PFSK-1 (cell line): ENCODE measurements at regions not wholly inside any gene's neighbourhood (a gene's known extent, or its start where the extent isn't known, plus 50 kb on each side); places are given as distances from the start of the nearest gene placed in this dataset.

Source experiments
- FOXP2 ChIP-seq: optimal IDR thresholded peaks from 2 replicates; pipeline ENCODE3; 2011; ENCODE audit warnings: borderline replicate concordance, control low read depth, inconsistent platforms; ENCODE audit not compliant: insufficient read depth; ENCODE audit errors: extremely low read length, extremely low read depth
- POLR2AphosphoS5 ChIP-seq: IDR thresholded peaks from 2 replicates; pipeline ENCODE4 v1.6.1; 2012; ENCODE audit warnings: low read depth, mild to moderate bottlenecking, control low read depth, low read length, moderate library complexity
- REST ChIP-seq, 2 experiments: IDR thresholded peaks; 2 replicates each; pipeline versions ENCODE4 v1.6.1 to v1.8.0; 2011 to 2012; ENCODE audit warnings: low read depth in 2 of 2, low read length in 2 of 2, control low read depth in 1 of 2, inconsistent platforms in 1 of 2, mild to moderate bottlenecking in 1 of 2, moderate library complexity in 1 of 2; ENCODE audit not compliant: insufficient read depth in 1 of 2
- SIN3A ChIP-seq: IDR thresholded peaks from 2 replicates; pipeline ENCODE4 v1.6.1; 2012; ENCODE audit warnings: mild to moderate bottlenecking, low read length, moderate library complexity, borderline replicate concordance; ENCODE audit not compliant: insufficient read depth
- TAF1 ChIP-seq: IDR thresholded peaks from 2 replicates; pipeline ENCODE4 v1.6.1; 2012; ENCODE audit warnings: low read length, control low read depth, borderline replicate concordance; ENCODE audit not compliant: insufficient read depth

GRCh38 chr6:140670021-140670420 lies 1295.6 kb upstream of the CITED2 start:
- no peak for TF ChIP-seq POLR2AphosphoS5
- no peak for TF ChIP-seq TAF1
- no peak for TF ChIP-seq SIN3A
- no peak for TF ChIP-seq REST (IDR thresholded peaks at IDR 0.05; ENCODE audit: insufficient read depth in 1 of 2, low read depth in 2 of 2, low read length in 2 of 2)
- no peak for TF ChIP-seq FOXP2
